ENCODE measurements at regions not wholly inside any gene's neighbourhood (a gene's known extent, or its start where the extent isn't known, plus 50 kb on each side); places are given as distances from the start of the nearest gene placed in this dataset.

- no peaks in the 10 kb centered on the region for H3K36me3 Mint-ChIP-seq (ENCODE audit: low read depth)
- peaks cover 19% of the 10 kb centered on the region for H3K27me3 Mint-ChIP-seq (ENCODE audit: low read depth)
These were observed 592.0 kb downstream of the BRD1 start for GRCh38 chr22:49235463-49236300.

GRCh38 chr22:49234459-49234858 is 593.2 kb downstream of the BRD1 start:
- H3K4me1 Mint-ChIP-seq = no peaks in the 10 kb centered on the region
- no peak overlapping the region for H3K4me3 Mint-ChIP-seq
- no peak overlapping the region for H3K27ac Mint-ChIP-seq
- H3K9me3 Mint-ChIP-seq = no peaks in the 10 kb centered on the region
- TF ChIP-seq CTCF (IDR thresholded peaks at IDR 0.05; ENCODE audit: unreplicated experiment in 3 of 3) = no peak
- H3K27me3 Mint-ChIP-seq (ENCODE audit: low read depth) = peaks cover 21% of the 10 kb centered on the region
- no peaks in the 10 kb centered on the region for H3K36me3 Mint-ChIP-seq (ENCODE audit: low read depth)

More at GRCh38 chr22:49235463-49236300, 592.0 kb downstream of the BRD1 start:
- Mint-ChIP-seq H3K27ac (no peak overlapping the region), H3K4me1 (no peaks in the 10 kb centered on the region), H3K4me3 (no peak overlapping the region), H3K9me3 (no peaks in the 10 kb centered on the region)
- no peak for TF ChIP-seq CTCF (IDR thresholded peaks at IDR 0.05; ENCODE audit: unreplicated experiment in 3 of 3)

GRCh38 chr22:49233507-49234100 is 594.1 kb downstream of the BRD1 start:
- Mint-ChIP-seq H3K9me3 (no peaks in the 10 kb centered on the region), H3K27me3 (ENCODE audit: low read depth) (peaks cover 23% of the 10 kb centered on the region), H3K4me1 (no peaks in the 10 kb centered on the region), H3K4me3 (no peak overlapping the region), H3K27ac (no peak overlapping the region), H3K36me3 (ENCODE audit: low read depth) (no peaks in the 10 kb centered on the region)
- TF ChIP-seq CTCF (IDR thresholded peaks at IDR 0.05; ENCODE audit: unreplicated experiment in 3 of 3) = no peak

- TF ChIP-seq CTCF (IDR thresholded peaks at IDR 0.05; ENCODE audit: unreplicated experiment in 3 of 3) = no peak
- H3K27ac Mint-ChIP-seq = no peak overlapping the region
These were observed 595.2 kb downstream of the BRD1 start for GRCh38 chr22:49232319-49233067.

GRCh38 chr22:49230194-49230577 is 597.5 kb downstream of the BRD1 start:
- Mint-ChIP-seq H3K9me3 (no peaks in the 10 kb centered on the region), H3K4me3 (no peak overlapping the region), H3K27me3 (ENCODE audit: low read depth) (peaks cover 23% of the 10 kb centered on the region), H3K27ac (no peak overlapping the region), H3K36me3 (ENCODE audit: low read depth) (no peaks in the 10 kb centered on the region), H3K4me1 (no peaks in the 10 kb centered on the region)
- no peak for TF ChIP-seq CTCF (IDR thresholded peaks at IDR 0.05; ENCODE audit: unreplicated experiment in 3 of 3)

More at GRCh38 chr22:49232319-49233067, 595.2 kb downstream of the BRD1 start:
- Mint-ChIP-seq H3K27me3 (ENCODE audit: low read depth) (peaks cover 20% of the 10 kb centered on the region), H3K4me3 (no peak overlapping the region), H3K9me3 (no peaks in the 10 kb centered on the region), H3K4me1 (no peaks in the 10 kb centered on the region), H3K36me3 (ENCODE audit: low read depth) (no peaks in the 10 kb centered on the region)

All from nephron (organoid).